SJCRH30 (cell line): ENCODE measurements at regions not wholly inside any gene's neighbourhood (a gene's known extent, or its start where the extent isn't known, plus 50 kb on each side); places are given as distances from the start of the nearest gene placed in this dataset.

Experiments used
- DNase-seq, 2 experiments: peaks; one replicate each; pipeline ENCODE4 v3.0.0-alpha.2; 2015 to 2020
- H3K27ac ChIP-seq: fragments of 250-450 bp; sonication (Bioruptor Pico); 2 replicates; pipeline ENCODE4 v1.5.1; 2020; ENCODE audit warnings: mild to moderate bottlenecking, moderate library complexity
- H3K27me3 ChIP-seq: fragments of 250-450 bp; sonication (Bioruptor Pico); 2 replicates; pipeline ENCODE4 v1.5.1; 2020; ENCODE audit warnings: mild to moderate bottlenecking, moderate library complexity
- H3K36me3 ChIP-seq: fragments of 250-450 bp; sonication (Bioruptor Pico); 2 replicates; pipeline ENCODE4 v1.5.1; 2020; ENCODE audit warnings: mild to moderate bottlenecking, moderate library complexity
- H3K4me1 ChIP-seq: fragments of 250-450 bp; sonication (Bioruptor Pico); 2 replicates; pipeline ENCODE4 v1.5.1; 2020; ENCODE audit warnings: mild to moderate bottlenecking, moderate library complexity
- H3K4me3 ChIP-seq: fragments of 250-450 bp; sonication (Bioruptor Pico); 2 replicates; pipeline ENCODE4 v1.5.1; 2020; ENCODE audit warnings: mild to moderate bottlenecking, moderate library complexity
- H3K9me3 ChIP-seq: fragments of 250-450 bp; sonication (Bioruptor Pico); replicated peaks from 2 replicates; pipeline ENCODE4 v1.5.1; 2020; ENCODE audit warnings: mild to moderate bottlenecking, moderate library complexity

GRCh38 chr5:178808886-178809285 is 50.9 kb upstream of the ZNF354B start:
- no peaks in the 10 kb centered on the region for H3K4me1 ChIP-seq
- no peaks in the 10 kb centered on the region for H3K27me3 ChIP-seq
- DNase-seq: no peak
- H3K4me3 ChIP-seq: no peak overlapping the region
- H3K9me3 ChIP-seq: no peaks in the 10 kb centered on the region
- no peak overlapping the region for H3K27ac ChIP-seq
- H3K36me3 ChIP-seq: no peaks in the 10 kb centered on the region

- Histone ChIP-seq H3K27ac (no peak overlapping the region), H3K36me3 (no peaks in the 10 kb centered on the region), H3K4me1 (no peaks in the 10 kb centered on the region), H3K4me3 (no peak overlapping the region), H3K9me3 (no peaks in the 10 kb centered on the region; the same call in 1 of the 2 replicates), H3K27me3 (no peaks in the 10 kb centered on the region)
- DNase-seq: no peak
These were observed 58.7 kb upstream of the ZNF354B start for GRCh38 chr5:178801021-178801420.

- Histone ChIP-seq H3K27ac (no peak overlapping the region), H3K4me1 (no peaks in the 10 kb centered on the region), H3K4me3 (no peak overlapping the region), H3K36me3 (no peaks in the 10 kb centered on the region), H3K27me3 (no peaks in the 10 kb centered on the region), H3K9me3 (no peaks in the 10 kb centered on the region; the same call in 1 of the 2 replicates)
- DNase-seq: no peak
These were observed 62.0 kb upstream of the ZNF354B start for GRCh38 chr5:178797546-178798440.

- Histone ChIP-seq H3K27me3 (no peaks in the 10 kb centered on the region), H3K4me1 (no peaks in the 10 kb centered on the region), H3K36me3 (no peaks in the 10 kb centered on the region), H3K4me3 (no peak overlapping the region), H3K27ac (no peak overlapping the region), H3K9me3 (no peaks in the 10 kb centered on the region; the same call in 1 of the 2 replicates)
- DNase-seq: no peak
These were observed 62.6 kb upstream of the ZNF354B start for GRCh38 chr5:178797101-178797521.

GRCh38 chr5:178796165-178796945 is 63.4 kb upstream of the ZNF354B start:
- no peak for DNase-seq
- Histone ChIP-seq H3K4me3 (no peak overlapping the region), H3K9me3 (no peaks in the 10 kb centered on the region; the same call in 1 of the 2 replicates), H3K4me1 (no peaks in the 10 kb centered on the region), H3K27ac (no peak overlapping the region), H3K27me3 (no peaks in the 10 kb centered on the region), H3K36me3 (no peaks in the 10 kb centered on the region)

- H3K36me3 ChIP-seq: no peaks in the 10 kb centered on the region
- no peak for DNase-seq
- H3K4me3 ChIP-seq: no peak overlapping the region
- no peaks in the 10 kb centered on the region for H3K27me3 ChIP-seq
- no peaks in the 10 kb centered on the region for H3K4me1 ChIP-seq
- no peak overlapping the region for H3K27ac ChIP-seq
- H3K9me3 ChIP-seq: no peaks in the 10 kb centered on the region
These were observed 64.0 kb upstream of the ZNF354A start for GRCh38 chr5:178794433-178794832.

GRCh38 chr5:178793696-178794095 is 63.2 kb upstream of the ZNF354A start:
- H3K9me3 ChIP-seq: no peaks in the 10 kb centered on the region

GRCh38 chr5:178793151-178793550 is 62.7 kb upstream of the ZNF354A start:
- Histone ChIP-seq H3K4me1 (no peaks in the 10 kb centered on the region), H3K36me3 (no peaks in the 10 kb centered on the region), H3K4me3 (no peak overlapping the region), H3K27ac (no peak overlapping the region), H3K27me3 (no peaks in the 10 kb centered on the region), H3K9me3 (no peaks in the 10 kb centered on the region)
- peak; percentile 52 to 62 for DNase-seq

More at GRCh38 chr5:178793696-178794095, 63.2 kb upstream of the ZNF354A start:
- Histone ChIP-seq H3K4me3 (no peak overlapping the region), H3K4me1 (no peaks in the 10 kb centered on the region), H3K27ac (no peak overlapping the region), H3K27me3 (no peaks in the 10 kb centered on the region), H3K36me3 (no peaks in the 10 kb centered on the region)
- no peak for DNase-seq

- Histone ChIP-seq H3K9me3 (no peaks in the 10 kb centered on the region), H3K27me3 (no peaks in the 10 kb centered on the region), H3K4me3 (no peak overlapping the region), H3K4me1 (no peaks in the 10 kb centered on the region), H3K27ac (no peak overlapping the region), H3K36me3 (no peaks in the 10 kb centered on the region)
- DNase-seq: no peak
These were observed 61.5 kb upstream of the ZNF354A start for GRCh38 chr5:178791976-178792375.

GRCh38 chr5:178790371-178790770 is 59.9 kb upstream of the ZNF354A start:
- Histone ChIP-seq H3K36me3 (no peaks in the 10 kb centered on the region), H3K4me3 (no peak overlapping the region), H3K27me3 (no peaks in the 10 kb centered on the region), H3K27ac (no peak overlapping the region), H3K4me1 (no peaks in the 10 kb centered on the region), H3K9me3 (no peaks in the 10 kb centered on the region)
- no peak for DNase-seq

GRCh38 chr5:178788381-178789085 is 58.1 kb upstream of the ZNF354A start:
- H3K27me3 ChIP-seq: no peaks in the 10 kb centered on the region
- no peak overlapping the region for H3K27ac ChIP-seq
- no peak for DNase-seq
- H3K9me3 ChIP-seq: no peaks in the 10 kb centered on the region
- H3K4me3 ChIP-seq: no peak overlapping the region
- H3K4me1 ChIP-seq: no peaks in the 10 kb centered on the region
- no peaks in the 10 kb centered on the region for H3K36me3 ChIP-seq

- Histone ChIP-seq H3K4me1 (no peaks in the 10 kb centered on the region), H3K27me3 (no peaks in the 10 kb centered on the region), H3K4me3 (no peak overlapping the region), H3K36me3 (no peaks in the 10 kb centered on the region), H3K9me3 (no peaks in the 10 kb centered on the region), H3K27ac (no peak overlapping the region)
- DNase-seq: no peak
These were observed 57.4 kb upstream of the ZNF354A start for GRCh38 chr5:178787889-178788288.

- Histone ChIP-seq H3K36me3 (no peaks in the 10 kb centered on the region), H3K27ac (no peak overlapping the region), H3K4me3 (no peak overlapping the region), H3K27me3 (no peaks in the 10 kb centered on the region), H3K4me1 (no peaks in the 10 kb centered on the region), H3K9me3 (no peaks in the 10 kb centered on the region)
- DNase-seq: no peak
These were observed 56.5 kb upstream of the ZNF354A start for GRCh38 chr5:178786859-178787499.

GRCh38 chr5:178786417-178786816 is 56.0 kb upstream of the ZNF354A start:
- Histone ChIP-seq H3K9me3 (no peaks in the 10 kb centered on the region), H3K4me3 (no peak overlapping the region), H3K27ac (no peak overlapping the region), H3K36me3 (no peaks in the 10 kb centered on the region), H3K4me1 (no peaks in the 10 kb centered on the region), H3K27me3 (no peaks in the 10 kb centered on the region)
- no peak for DNase-seq
